ENCODE measurements at regions not wholly inside any gene's neighbourhood (a gene's known extent, or its start where the extent isn't known, plus 50 kb on each side); places are given as distances from the start of the nearest gene placed in this dataset.

DNA sequence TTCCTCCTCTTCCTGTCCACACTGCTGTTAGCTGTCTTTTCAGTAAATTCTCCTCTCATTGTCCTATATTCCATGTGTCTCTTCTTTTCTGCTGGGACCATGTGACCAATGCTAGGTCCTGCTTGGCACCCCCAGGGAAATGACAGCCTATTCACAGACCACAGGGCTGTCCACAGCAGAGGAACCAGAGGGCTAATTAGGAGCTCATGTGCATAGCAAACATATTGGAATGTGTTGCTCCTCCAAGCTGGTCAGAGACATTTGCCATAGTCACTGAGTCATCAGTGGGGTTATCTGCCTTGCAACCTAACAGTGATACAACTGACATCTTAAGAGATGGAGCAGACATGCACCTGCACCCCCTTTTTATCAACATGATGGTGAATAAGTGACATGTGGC lies 67.9 kb upstream of the PUDP start:
- TF ChIP-seq CTCF (conservative IDR thresholded peaks at IDR 0.05 in 1 of 2, IDR thresholded peaks at IDR 0.05 in 1 of 2; ENCODE audit: extremely low read depth in 1 of 2, insufficient read depth in 1 of 2, low read depth in 1 of 2, low read length in 2 of 2) (no peak), EZH2 (IDR thresholded peaks at IDR 0.05; ENCODE audit: borderline replicate concordance, low read length) (no peak)
